DOHH2 (cell line): ENCODE measurements at regions not wholly inside any gene's neighbourhood (a gene's known extent, or its start where the extent isn't known, plus 50 kb on each side); places are given as distances from the start of the nearest gene placed in this dataset.

Source experiments
- H3F3A ChIP-seq: fragments of 200-600 bp; sonication (generic), shearing (Covaris generic); 2 replicates; pipeline ENCODE4 v1.6.0; 2016; ENCODE audit warnings: antibody characterized with exemption, mild to moderate bottlenecking; ENCODE audit not compliant: control insufficient read depth, insufficient read depth
- H3K27ac ChIP-seq: fragments of 200-600 bp; sonication (generic); 2 replicates; pipeline ENCODE4 v1.5.1; 2014; ENCODE audit warnings: low read depth, mild to moderate bottlenecking, low read length, moderate library complexity
- H3K27me3 ChIP-seq: fragments of 200-600 bp; sonication (generic); 2 replicates; pipeline ENCODE4 v1.6.1; 2014; ENCODE audit warnings: mild to moderate bottlenecking, low read length, mixed read lengths; ENCODE audit not compliant: control insufficient read depth
- H3K36me3 ChIP-seq: fragments of 200-600 bp; sonication (generic); 2 replicates; pipeline ENCODE4 v1.6.1; 2014; ENCODE audit warnings: mild to moderate bottlenecking, low read length, moderate library complexity, mixed read lengths; ENCODE audit not compliant: control insufficient read depth
- H3K4me1 ChIP-seq: fragments of 200-600 bp; sonication (generic); 2 replicates; pipeline ENCODE4 v1.6.1; 2014; ENCODE audit warnings: mild to moderate bottlenecking, low read length, mixed read lengths; ENCODE audit not compliant: control insufficient read depth
- H3K4me2 ChIP-seq: fragments of 200-600 bp; sonication (generic); 2 replicates; pipeline ENCODE4 v1.6.0; 2014; ENCODE audit warnings: mild to moderate bottlenecking, low read length, moderate library complexity
- H3K4me3 ChIP-seq: fragments of 200-600 bp; sonication (generic); 2 replicates; pipeline ENCODE4 v1.5.1; 2014; ENCODE audit warnings: mild to moderate bottlenecking, low read length, mixed read lengths
- H3K79me2 ChIP-seq: fragments of 200-600 bp; sonication (generic); 2 replicates; pipeline ENCODE4 v1.6.1; 2014; ENCODE audit warnings: mild to moderate bottlenecking, low read length, mixed read lengths; ENCODE audit not compliant: control insufficient read depth
- H3K9me2 ChIP-seq: fragments of 200-600 bp; sonication (generic); replicated peaks from 2 replicates; pipeline ENCODE4 v1.6.1; 2014; ENCODE audit warnings: mild to moderate bottlenecking, low read length, mixed read lengths; ENCODE audit not compliant: control insufficient read depth
- H3K9me3 ChIP-seq: fragments of 200-600 bp; sonication (generic); 2 replicates; pipeline ENCODE4 v1.6.1; 2014; ENCODE audit warnings: antibody characterized with exemption, low read length, mixed read lengths; ENCODE audit not compliant: control insufficient read depth, insufficient read depth
- H4K20me1 ChIP-seq: fragments of 200-600 bp; sonication (generic); 2 replicates; pipeline ENCODE4 v1.6.0; 2014; ENCODE audit warnings: low read depth, mild to moderate bottlenecking, antibody characterized with exemption, low read length, moderate library complexity; ENCODE audit not compliant: control insufficient read depth, insufficient read depth
- CTCF ChIP-seq: fragments of 200-600 bp; sonication (generic); IDR thresholded peaks from one replicate; pipeline ENCODE4 v1.5.1; 2014; ENCODE audit warnings: antibody characterized with exemption, mild to moderate bottlenecking, low read depth, low read length; ENCODE audit not compliant: poor library complexity, severe bottlenecking
- EZH2phosphoT487 ChIP-seq: fragments of 200-600 bp; sonication (generic); IDR thresholded peaks from 2 replicates; pipeline ENCODE4 v1.6.1; 2017; ENCODE audit warnings: borderline replicate concordance, mild to moderate bottlenecking, antibody characterized with exemption, low read length, moderate library complexity, mixed read lengths

- no peaks in the 10 kb centered on the region for H3F3A ChIP-seq
- no peaks in the 10 kb centered on the region for H4K20me1 ChIP-seq
- no peak overlapping the region for H3K27ac ChIP-seq
- H3K27me3 ChIP-seq, result peaks cover 7% of the 10 kb centered on the region; the same call in 1 of the 2 replicates
- no peaks in the 10 kb centered on the region for H3K9me2 ChIP-seq
- H3K4me3 ChIP-seq, result no peak overlapping the region
- no peaks in the 10 kb centered on the region for H3K79me2 ChIP-seq
- TF ChIP-seq CTCF, result no peak
- TF ChIP-seq EZH2phosphoT487, result no peak
- H3K4me2 ChIP-seq, result no peak overlapping the region
- H3K9me3 ChIP-seq, result no peaks in the 10 kb centered on the region
- H3K36me3 ChIP-seq, result no peaks in the 10 kb centered on the region
- H3K4me1 ChIP-seq, result no peaks in the 10 kb centered on the region
Observed at GRCh38 chr6:20325641-20326421, 75.8 kb upstream of the E2F3 start.

- H3K36me3 ChIP-seq, result no peaks in the 10 kb centered on the region
- no peak overlapping the region for H3K27ac ChIP-seq
- H3K79me2 ChIP-seq, result no peaks in the 10 kb centered on the region
- no peak overlapping the region for H3K4me3 ChIP-seq
- no peak for TF ChIP-seq CTCF
- no peak for TF ChIP-seq EZH2phosphoT487
- no peaks in the 10 kb centered on the region for H3K9me2 ChIP-seq
- no peaks in the 10 kb centered on the region for H3K9me3 ChIP-seq
- no peaks in the 10 kb centered on the region for H4K20me1 ChIP-seq
- no peaks in the 10 kb centered on the region for H3K4me1 ChIP-seq
- peaks cover 7% of the 10 kb centered on the region; the same call in 1 of the 2 replicates for H3K27me3 ChIP-seq
- no peaks in the 10 kb centered on the region for H3F3A ChIP-seq
- no peak overlapping the region for H3K4me2 ChIP-seq
Observed at GRCh38 chr6:20326422-20326728, 75.3 kb upstream of the E2F3 start.

- no peaks in the 10 kb centered on the region for H3K9me3 ChIP-seq
- peaks cover 7% of the 10 kb centered on the region; the same call in 1 of the 2 replicates for H3K27me3 ChIP-seq
- TF ChIP-seq EZH2phosphoT487 (no peak), CTCF (no peak)
Observed at GRCh38 chr6:20327141-20327540, 74.5 kb upstream of the E2F3 start.

More at GRCh38 chr6:20327141-20327540, 74.5 kb upstream of the E2F3 start:
- no peaks in the 10 kb centered on the region for H3K79me2 ChIP-seq
- H3K4me3 ChIP-seq, result no peak overlapping the region
- H3F3A ChIP-seq, result no peaks in the 10 kb centered on the region
- H3K27ac ChIP-seq, result no peak overlapping the region
- H4K20me1 ChIP-seq, result no peaks in the 10 kb centered on the region
- H3K9me2 ChIP-seq, result no peaks in the 10 kb centered on the region
- H3K4me2 ChIP-seq, result no peak overlapping the region
- H3K36me3 ChIP-seq, result no peaks in the 10 kb centered on the region
- H3K4me1 ChIP-seq, result no peaks in the 10 kb centered on the region
